Right lobe of liver (tissue), 4 donors: ENCODE measurements at regions not wholly inside any gene's neighbourhood (a gene's known extent, or its start where the extent isn't known, plus 50 kb on each side); places are given as distances from the start of the nearest gene placed in this dataset.

Experiments
- POLR2A ChIP-seq: fragments of 450-650 bp; IDR thresholded peaks from one replicate; pipeline ENCODE4 v1.6.1; 2017; ENCODE audit warnings: antibody characterized with exemption, mild to moderate bottlenecking
- TF ChIP-seq, protein P1 (sequence below), 4 donors: fragments of 200-600 bp in 3 of 4; fragments of 450-650 bp in 1 of 4; IDR thresholded peaks; one replicate each; pipeline versions ENCODE4 v1.5.1 to v1.8.0; 2016 to 2022; ENCODE audit warnings: antibody characterized with exemption in 4 of 4, mild to moderate bottlenecking in 2 of 4
- donor health status: DM: no; HTN: no; CAD: no.
- donor health status: DM: no; HTN: no; CAD: no.
- donor health status: DM: no; HTN: yes; CAD: no.

GRCh38 chr12:64965920-64966319 lies 141.5 kb downstream of the TBC1D30 start:
- TF ChIP-seq, protein P1, sequence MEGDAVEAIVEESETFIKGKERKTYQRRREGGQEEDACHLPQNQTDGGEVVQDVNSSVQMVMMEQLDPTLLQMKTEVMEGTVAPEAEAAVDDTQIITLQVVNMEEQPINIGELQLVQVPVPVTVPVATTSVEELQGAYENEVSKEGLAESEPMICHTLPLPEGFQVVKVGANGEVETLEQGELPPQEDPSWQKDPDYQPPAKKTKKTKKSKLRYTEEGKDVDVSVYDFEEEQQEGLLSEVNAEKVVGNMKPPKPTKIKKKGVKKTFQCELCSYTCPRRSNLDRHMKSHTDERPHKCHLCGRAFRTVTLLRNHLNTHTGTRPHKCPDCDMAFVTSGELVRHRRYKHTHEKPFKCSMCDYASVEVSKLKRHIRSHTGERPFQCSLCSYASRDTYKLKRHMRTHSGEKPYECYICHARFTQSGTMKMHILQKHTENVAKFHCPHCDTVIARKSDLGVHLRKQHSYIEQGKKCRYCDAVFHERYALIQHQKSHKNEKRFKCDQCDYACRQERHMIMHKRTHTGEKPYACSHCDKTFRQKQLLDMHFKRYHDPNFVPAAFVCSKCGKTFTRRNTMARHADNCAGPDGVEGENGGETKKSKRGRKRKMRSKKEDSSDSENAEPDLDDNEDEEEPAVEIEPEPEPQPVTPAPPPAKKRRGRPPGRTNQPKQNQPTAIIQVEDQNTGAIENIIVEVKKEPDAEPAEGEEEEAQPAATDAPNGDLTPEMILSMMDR (IDR thresholded peaks at IDR 0.05), result no peak
- no peak for TF ChIP-seq POLR2A
